Stimulated activated CD8-positive, alpha-beta memory T cell treated with anti-CD3 and anti-CD28 coated beads, Interleukin-7, amount 100 ng/mL, for 48 hours (primary cell): ENCODE measurements at regions not wholly inside any gene's neighbourhood (a gene's known extent, or its start where the extent isn't known, plus 50 kb on each side); places are given as distances from the start of the nearest gene placed in this dataset.

ENCODE experiments used
- DNase-seq, 2 donors: peaks; one replicate each; pipeline ENCODE4 v3.0.0-alpha.2; 2020; ENCODE audit warnings: low read depth in 1 of 2; ENCODE audit errors: extremely low read depth in 1 of 2

- DNase-seq, result no peak
Measured at GRCh38 chr1:239538239-239538988, 152.0 kb downstream of the CHRM3 start.

DNA sequence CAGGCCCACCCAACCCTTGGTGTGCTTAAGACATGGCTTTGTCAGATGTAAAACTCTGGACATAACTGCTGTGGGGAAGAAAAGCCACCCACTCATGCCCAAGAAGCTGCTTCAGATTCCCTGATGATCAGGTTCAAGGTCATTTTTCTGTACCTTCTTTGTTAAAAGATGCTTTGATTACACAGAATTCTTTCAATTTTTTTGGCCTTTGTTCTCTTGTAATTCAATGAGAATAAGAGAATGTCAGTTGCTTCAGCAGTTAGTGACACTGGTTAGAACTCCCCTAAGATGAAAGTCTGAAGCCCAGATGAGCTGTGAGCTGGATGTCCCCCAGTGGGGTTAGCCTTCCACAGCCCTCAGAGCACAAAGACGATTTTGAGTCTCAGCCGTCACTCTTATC lies 152.7 kb downstream of the CHRM3 start:
- DNase-seq, result no peak

GRCh38 chr1:239539812-239540211 lies 153.4 kb downstream of the CHRM3 start:
- DNase-seq, result no peak

GRCh38 chr1:239543873-239544272 lies 157.5 kb downstream of the CHRM3 start:
- no peak for DNase-seq

- DNase-seq, result no peak
Measured at GRCh38 chr1:239545466-239545865, 159.1 kb downstream of the CHRM3 start.

DNA sequence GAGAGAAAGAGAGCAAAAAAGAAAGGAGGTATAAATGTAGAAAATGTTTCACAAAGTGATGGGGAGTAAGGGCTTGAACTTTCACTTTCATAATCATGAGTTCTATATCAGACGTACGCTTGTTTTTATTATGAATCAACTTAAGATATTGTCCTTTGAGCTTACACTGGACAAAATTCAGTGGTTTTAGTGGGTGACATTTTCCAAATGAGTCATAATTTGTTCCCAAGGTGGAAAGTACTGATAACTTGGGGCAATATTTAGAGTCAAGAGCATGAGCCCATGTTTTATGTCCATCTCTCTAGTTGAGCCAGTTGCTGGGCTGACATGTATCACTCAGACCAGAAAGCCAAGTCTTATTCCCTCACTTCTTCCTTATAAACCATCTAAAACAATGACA lies 161.6 kb downstream of the CHRM3 start:
- DNase-seq, result no peak

GRCh38 chr1:239550178-239550577 lies 163.8 kb downstream of the CHRM3 start:
- DNase-seq, result no peak

DNA sequence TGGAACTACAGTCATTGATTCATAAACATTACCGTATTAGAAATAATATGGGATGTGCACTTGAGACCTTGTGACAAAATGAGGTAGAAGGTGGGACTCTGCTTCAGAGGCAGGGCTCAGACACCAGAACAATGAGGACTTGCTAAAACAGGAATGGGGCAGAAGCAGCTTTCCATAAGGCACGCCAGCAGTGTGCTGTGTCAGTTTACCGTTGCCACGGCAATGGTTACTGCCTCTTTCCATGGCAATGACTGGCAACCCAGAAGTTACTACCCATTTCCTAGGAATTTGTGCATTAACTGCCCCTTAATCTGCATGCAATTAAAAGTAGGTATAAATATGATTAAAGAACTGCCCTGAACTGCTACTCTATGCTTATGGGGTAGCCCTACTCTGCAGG lies 169.0 kb downstream of the CHRM3 start:
- DNase-seq, result no peak

DNA sequence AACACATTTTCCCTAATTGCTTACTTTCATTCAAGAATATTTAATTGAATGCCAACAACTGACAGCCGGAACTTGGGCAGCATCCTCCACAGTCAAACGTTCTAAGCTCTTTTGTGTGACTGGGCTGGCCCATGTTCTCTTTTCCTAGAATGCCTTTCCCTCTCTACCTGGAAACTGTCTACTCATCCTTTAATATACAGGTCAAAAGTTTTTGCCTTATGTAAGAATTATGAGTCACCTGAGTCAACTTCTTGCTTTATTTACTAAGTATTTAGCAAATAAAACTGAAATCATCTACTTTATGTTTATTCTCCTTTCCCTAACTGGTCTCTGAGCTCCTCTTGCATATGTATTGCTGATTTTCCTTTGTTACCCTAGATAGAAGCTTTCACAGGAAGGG lies 172.2 kb downstream of the CHRM3 start:
- no peak for DNase-seq

- DNase-seq, result no peak
Measured at GRCh38 chr1:239558991-239559390, 172.6 kb downstream of the CHRM3 start.

DNA sequence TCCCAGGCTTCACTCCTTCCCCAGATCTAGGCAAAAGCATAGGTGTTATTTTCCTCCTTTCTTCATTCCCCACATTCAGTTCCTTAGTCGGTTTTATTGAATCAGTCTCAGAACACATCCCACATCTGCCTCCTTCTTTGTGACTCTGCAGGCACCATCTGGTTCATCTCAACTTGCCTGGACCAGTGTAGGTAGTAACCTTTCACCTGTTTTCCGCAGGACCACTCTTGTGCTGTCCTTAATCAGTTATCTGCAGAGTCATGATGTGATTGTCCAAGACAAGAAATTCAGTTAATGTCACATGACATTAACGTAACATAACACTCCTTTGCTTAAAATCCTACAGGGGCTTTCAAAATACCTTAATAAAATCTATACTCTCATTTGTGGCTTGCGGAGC lies 174.6 kb downstream of the CHRM3 start:
- no peak for DNase-seq

- no peak for DNase-seq
Measured at GRCh38 chr1:239562095-239562494, 175.7 kb downstream of the CHRM3 start.

DNA sequence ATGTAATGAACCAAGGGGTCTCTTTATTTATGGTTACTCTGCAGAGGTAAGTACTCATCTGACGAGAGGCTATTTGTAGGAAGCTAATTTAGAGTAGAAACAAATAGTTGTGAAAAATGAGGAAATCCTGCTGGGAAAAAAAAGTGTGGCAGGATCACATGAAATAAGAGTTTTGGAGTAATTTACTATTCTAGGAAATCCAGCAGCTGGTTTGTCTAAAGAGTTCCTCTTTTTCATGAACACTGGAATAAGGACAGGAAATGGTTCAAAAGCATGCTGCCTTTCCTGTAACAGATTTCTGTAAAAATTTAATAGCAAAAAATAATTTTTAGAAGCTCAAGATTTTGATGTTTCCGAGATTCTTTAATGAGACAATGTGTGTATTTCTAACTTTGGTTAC lies 177.3 kb downstream of the CHRM3 start:
- no peak for DNase-seq

GRCh38 chr1:239566074-239566473 lies 179.7 kb downstream of the CHRM3 start:
- DNase-seq, result no peak

- DNase-seq, result no peak
Measured at GRCh38 chr1:239570878-239571277, 184.5 kb downstream of the CHRM3 start.

- no peak for DNase-seq
Measured at GRCh38 chr1:239572183-239572582, 185.8 kb downstream of the CHRM3 start.

- no peak for DNase-seq
Measured at GRCh38 chr1:239574112-239574511, 187.7 kb downstream of the CHRM3 start.

DNA sequence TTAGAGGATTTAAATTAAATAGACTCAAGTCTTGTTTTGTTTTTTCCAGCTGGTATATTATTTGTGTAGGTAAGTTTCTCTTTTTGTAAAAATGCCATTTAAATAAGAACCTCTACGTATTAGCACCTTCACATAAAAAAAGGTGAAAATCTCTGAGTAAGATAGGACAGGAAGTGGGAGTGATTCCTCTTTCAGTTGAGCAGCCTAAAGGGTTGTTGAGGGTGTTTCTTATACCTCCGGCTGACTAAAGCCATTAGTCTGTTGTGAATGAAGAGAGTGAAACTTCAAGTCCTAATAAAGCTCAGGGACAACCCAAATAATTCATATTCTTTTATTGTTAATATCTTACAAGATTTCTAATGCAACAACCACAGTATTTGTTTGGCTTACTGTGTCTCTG lies 188.7 kb downstream of the CHRM3 start:
- DNase-seq, result no peak

- DNase-seq, result no peak
Measured at GRCh38 chr1:239583536-239583935, 197.2 kb downstream of the CHRM3 start.

- DNase-seq, result no peak
Measured at GRCh38 chr1:239586128-239586527, 199.8 kb downstream of the CHRM3 start.

DNA sequence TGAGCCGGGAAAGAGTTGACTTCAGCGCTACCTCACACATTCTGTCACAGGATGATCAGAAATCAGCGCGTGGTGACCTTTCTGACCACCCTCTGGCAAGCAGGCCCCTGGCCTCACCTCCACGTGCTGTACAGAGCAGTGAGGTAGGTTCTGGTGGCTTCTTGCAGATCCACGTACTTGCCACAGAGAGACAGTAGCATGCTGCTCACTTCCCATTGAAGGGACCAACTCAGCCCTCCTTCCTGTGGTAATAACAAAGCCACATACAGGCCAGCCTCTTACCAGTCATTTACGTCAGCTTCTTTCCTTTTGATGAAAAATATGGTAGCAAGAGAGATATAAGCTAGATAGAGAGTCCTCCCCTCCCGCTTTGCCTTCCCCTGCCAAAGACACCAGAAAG lies 200.7 kb downstream of the CHRM3 start:
- DNase-seq, result peak in 1 of 2 donors; percentile 13

DNA sequence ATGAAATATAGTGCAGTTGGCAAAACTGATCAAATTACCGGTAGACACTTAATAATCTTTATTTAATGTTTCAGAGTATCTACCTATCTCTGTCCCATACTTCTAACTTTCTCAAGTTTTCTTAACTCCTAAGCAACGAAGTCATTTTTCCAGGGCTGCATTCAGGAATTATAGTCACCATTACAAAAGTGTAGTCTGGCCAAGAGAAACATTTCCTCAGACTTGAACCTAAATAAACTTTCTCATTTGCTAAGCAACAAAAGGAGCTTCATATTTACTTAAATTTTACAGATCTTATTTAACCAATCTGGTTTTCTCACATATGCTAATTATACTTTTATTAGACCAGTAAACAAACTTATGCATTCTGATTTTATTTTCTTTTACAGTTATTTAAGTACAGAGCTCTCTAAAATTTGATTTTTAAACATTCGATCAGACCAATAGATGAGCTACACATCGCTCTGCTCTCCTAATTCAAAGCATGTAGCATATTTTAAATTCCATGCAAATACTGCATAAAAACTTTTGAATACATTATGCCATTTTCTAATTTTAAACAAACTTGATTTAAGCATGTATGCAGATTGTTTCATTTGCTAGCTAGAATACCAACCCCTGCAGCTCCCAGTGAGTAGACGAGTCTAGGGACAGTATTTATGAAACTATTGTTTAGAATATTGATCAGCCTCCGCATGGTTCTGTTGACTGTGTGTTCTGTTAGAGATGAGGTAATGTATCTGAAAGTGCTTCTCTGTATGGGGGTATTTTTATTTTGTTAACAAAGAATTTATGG lies 201.4 kb downstream of the CHRM3 start:
- DNase-seq, result no peak
